NCI-H748 (cell line): ENCODE measurements at regions not wholly inside any gene's neighbourhood (a gene's known extent, or its start where the extent isn't known, plus 50 kb on each side); places are given as distances from the start of the nearest gene placed in this dataset.
"Not testable (repeated sequence)": the region's sequence is repeated elsewhere in the genome, so short reads cannot be mapped to it uniquely, and the experiment has no call there.

Experiments used
- DNase-seq: peaks from one replicate; lab custom pipeline; 2025; ENCODE audit not compliant: unreplicated experiment; lab: John Stamatoyannopoulos, UW

- not testable (repeated sequence) for DNase-seq
Measured at GRCh38 chr17:22044706-22045246, 352.5 kb downstream of the KCNJ18 start.

GRCh38 chr17:22047521-22047920, 355.2 kb downstream of the KCNJ18 start:
- DNase-seq: not testable (repeated sequence)

- DNase-seq: not testable (repeated sequence)
Measured at GRCh38 chr17:22048226-22048625, 355.9 kb downstream of the KCNJ18 start.

GRCh38 chr17:22050766-22051165, 358.4 kb downstream of the KCNJ18 start:
- not testable (repeated sequence) for DNase-seq

GRCh38 chr17:22052715-22053114, 360.4 kb downstream of the KCNJ18 start:
- not testable (repeated sequence) for DNase-seq

- DNase-seq: not testable (repeated sequence)
Measured at GRCh38 chr17:22056566-22056965, 364.2 kb downstream of the KCNJ18 start.

GRCh38 chr17:22075918-22076317, 383.6 kb downstream of the KCNJ18 start:
- not testable (repeated sequence) for DNase-seq

GRCh38 chr17:22088589-22088988, 396.3 kb downstream of the KCNJ18 start:
- not testable (repeated sequence) for DNase-seq

- DNase-seq: no peak
Measured at GRCh38 chr17:22090263-22090935, 398.1 kb downstream of the KCNJ18 start.

GRCh38 chr17:22091041-22091679, 398.8 kb downstream of the KCNJ18 start:
- not testable (repeated sequence) for DNase-seq

GRCh38 chr17:22091840-22092239, 399.5 kb downstream of the KCNJ18 start:
- not testable (repeated sequence) for DNase-seq

GRCh38 chr17:22095414-22095813, 403.1 kb downstream of the KCNJ18 start:
- DNase-seq: not testable (repeated sequence)

GRCh38 chr17:22099633-22100032, 407.3 kb downstream of the KCNJ18 start:
- not testable (repeated sequence) for DNase-seq

- no peak for DNase-seq
Measured at GRCh38 chr17:22102177-22102576, 409.9 kb downstream of the KCNJ18 start.

- DNase-seq: not testable (repeated sequence)
Measured at GRCh38 chr17:22116720-22117119, 424.4 kb downstream of the KCNJ18 start.

GRCh38 chr17:22117401-22117800, 425.1 kb downstream of the KCNJ18 start:
- not testable (repeated sequence) for DNase-seq

GRCh38 chr17:22119016-22119415, 426.7 kb downstream of the KCNJ18 start:
- not testable (repeated sequence) for DNase-seq

GRCh38 chr17:22119751-22120150, 427.4 kb downstream of the KCNJ18 start:
- DNase-seq: not testable (repeated sequence)

GRCh38 chr17:22123536-22124281, 431.4 kb downstream of the KCNJ18 start:
- DNase-seq: no peak

- no peak for DNase-seq
Measured at GRCh38 chr17:22128171-22128570, 435.8 kb downstream of the KCNJ18 start.

- DNase-seq: no peak
Measured at GRCh38 chr17:22128723-22129122, 436.4 kb downstream of the KCNJ18 start.
